ENCODE measurements at regions not wholly inside any gene's neighbourhood (a gene's known extent, or its start where the extent isn't known, plus 50 kb on each side); places are given as distances from the start of the nearest gene placed in this dataset.

GRCh38 chr18:78123144-78123909 lies 856.3 kb upstream of the SALL3 start:
- TF ChIP-seq CTCF (IDR thresholded peaks at IDR 0.05) (no peak), POLR2A (IDR thresholded peaks at IDR 0.05) (no peak), POLR2AphosphoS5 (IDR thresholded peaks at IDR 0.05) (no peak)
